ENCODE measurements at regions not wholly inside any gene's neighbourhood (a gene's known extent, or its start where the extent isn't known, plus 50 kb on each side); places are given as distances from the start of the nearest gene placed in this dataset.

GRCh38 chr18:70693246-70693645, 404.4 kb downstream of the SOCS6 start:
- TF ChIP-seq, protein P1, sequence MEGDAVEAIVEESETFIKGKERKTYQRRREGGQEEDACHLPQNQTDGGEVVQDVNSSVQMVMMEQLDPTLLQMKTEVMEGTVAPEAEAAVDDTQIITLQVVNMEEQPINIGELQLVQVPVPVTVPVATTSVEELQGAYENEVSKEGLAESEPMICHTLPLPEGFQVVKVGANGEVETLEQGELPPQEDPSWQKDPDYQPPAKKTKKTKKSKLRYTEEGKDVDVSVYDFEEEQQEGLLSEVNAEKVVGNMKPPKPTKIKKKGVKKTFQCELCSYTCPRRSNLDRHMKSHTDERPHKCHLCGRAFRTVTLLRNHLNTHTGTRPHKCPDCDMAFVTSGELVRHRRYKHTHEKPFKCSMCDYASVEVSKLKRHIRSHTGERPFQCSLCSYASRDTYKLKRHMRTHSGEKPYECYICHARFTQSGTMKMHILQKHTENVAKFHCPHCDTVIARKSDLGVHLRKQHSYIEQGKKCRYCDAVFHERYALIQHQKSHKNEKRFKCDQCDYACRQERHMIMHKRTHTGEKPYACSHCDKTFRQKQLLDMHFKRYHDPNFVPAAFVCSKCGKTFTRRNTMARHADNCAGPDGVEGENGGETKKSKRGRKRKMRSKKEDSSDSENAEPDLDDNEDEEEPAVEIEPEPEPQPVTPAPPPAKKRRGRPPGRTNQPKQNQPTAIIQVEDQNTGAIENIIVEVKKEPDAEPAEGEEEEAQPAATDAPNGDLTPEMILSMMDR (IDR thresholded peaks at IDR 0.05), result no peak
- TF ChIP-seq POLR2A (IDR thresholded peaks at IDR 0.05), result no peak

Data from right lobe of liver (tissue), 4 donors.